ENCODE measurements at regions not wholly inside any gene's neighbourhood (a gene's known extent, or its start where the extent isn't known, plus 50 kb on each side); places are given as distances from the start of the nearest gene placed in this dataset.

DNA sequence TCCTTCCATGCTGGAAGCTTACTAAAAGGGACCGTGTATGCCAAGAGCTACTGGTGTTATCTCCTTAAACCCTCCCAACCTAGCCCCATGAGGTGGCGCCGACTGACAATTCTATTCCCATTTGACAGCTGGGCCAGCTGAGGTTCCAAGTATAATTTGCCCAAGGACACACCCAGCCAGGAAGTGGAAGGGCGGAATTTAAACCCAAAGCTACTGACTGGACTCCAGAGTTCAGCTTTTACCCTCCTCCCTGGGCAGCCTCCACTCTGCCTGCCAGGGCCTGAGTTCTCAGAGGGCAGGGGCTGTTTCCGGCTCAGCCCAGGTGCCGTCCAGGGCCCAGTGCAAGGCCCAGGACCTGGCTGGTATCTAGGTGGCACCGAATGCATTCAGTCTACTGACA, 71.8 kb downstream of the C9orf50 start:
- TF ChIP-seq, protein P1, sequence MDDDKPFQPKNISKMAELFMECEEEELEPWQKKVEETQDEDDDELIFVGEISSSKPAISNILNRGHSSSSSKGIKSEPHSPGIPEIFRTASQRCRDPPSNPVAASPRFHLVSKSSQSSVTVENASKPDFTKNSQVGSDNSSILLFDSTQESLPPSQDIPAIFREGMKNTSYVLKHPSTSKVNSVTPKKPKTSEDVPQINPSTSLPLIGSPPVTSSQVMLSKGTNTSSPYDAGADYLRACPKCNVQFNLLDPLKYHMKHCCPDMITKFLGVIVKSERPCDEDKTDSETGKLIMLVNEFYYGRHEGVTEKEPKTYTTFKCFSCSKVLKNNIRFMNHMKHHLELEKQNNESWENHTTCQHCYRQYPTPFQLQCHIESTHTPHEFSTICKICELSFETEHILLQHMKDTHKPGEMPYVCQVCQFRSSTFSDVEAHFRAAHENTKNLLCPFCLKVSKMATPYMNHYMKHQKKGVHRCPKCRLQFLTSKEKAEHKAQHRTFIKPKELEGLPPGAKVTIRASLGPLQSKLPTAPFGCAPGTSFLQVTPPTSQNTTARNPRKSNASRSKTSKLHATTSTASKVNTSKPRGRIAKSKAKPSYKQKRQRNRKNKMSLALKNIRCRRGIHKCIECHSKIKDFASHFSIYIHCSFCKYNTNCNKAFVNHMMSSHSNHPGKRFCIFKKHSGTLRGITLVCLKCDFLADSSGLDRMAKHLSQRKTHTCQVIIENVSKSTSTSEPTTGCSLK (tag by site-specific recombination; IDR thresholded peaks at IDR 0.05): no peak
- TF ChIP-seq ZNF776 (tag by site-specific recombination; IDR thresholded peaks at IDR 0.05; ENCODE audit: borderline replicate concordance): no peak
- TF ChIP-seq ZNF23 (tag by site-specific recombination; IDR thresholded peaks at IDR 0.05; ENCODE audit: borderline replicate concordance): no peak
- no peak for TF ChIP-seq ZNF473 (tag by site-specific recombination; IDR thresholded peaks at IDR 0.05)
- TF ChIP-seq, protein P2, sequence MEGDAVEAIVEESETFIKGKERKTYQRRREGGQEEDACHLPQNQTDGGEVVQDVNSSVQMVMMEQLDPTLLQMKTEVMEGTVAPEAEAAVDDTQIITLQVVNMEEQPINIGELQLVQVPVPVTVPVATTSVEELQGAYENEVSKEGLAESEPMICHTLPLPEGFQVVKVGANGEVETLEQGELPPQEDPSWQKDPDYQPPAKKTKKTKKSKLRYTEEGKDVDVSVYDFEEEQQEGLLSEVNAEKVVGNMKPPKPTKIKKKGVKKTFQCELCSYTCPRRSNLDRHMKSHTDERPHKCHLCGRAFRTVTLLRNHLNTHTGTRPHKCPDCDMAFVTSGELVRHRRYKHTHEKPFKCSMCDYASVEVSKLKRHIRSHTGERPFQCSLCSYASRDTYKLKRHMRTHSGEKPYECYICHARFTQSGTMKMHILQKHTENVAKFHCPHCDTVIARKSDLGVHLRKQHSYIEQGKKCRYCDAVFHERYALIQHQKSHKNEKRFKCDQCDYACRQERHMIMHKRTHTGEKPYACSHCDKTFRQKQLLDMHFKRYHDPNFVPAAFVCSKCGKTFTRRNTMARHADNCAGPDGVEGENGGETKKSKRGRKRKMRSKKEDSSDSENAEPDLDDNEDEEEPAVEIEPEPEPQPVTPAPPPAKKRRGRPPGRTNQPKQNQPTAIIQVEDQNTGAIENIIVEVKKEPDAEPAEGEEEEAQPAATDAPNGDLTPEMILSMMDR (tag by site-specific recombination; IDR thresholded peaks at IDR 0.05): no peak
- no peak for TF ChIP-seq ZNF324 (tag by site-specific recombination; IDR thresholded peaks at IDR 0.05)
- no peak for TF ChIP-seq ZSCAN30 (tag by site-specific recombination; IDR thresholded peaks at IDR 0.05)
- no peak for TF ChIP-seq ZNF335 (tag by site-specific recombination; conservative IDR thresholded peaks at IDR 0.05)
- no peak for TF ChIP-seq MZF1 (tag by site-specific recombination; IDR thresholded peaks at IDR 0.05; ENCODE audit: borderline replicate concordance)
- TF ChIP-seq ZNF404 (tag by site-specific recombination; IDR thresholded peaks at IDR 0.05): no peak
